ENCODE measurements at regions not wholly inside any gene's neighbourhood (a gene's known extent, or its start where the extent isn't known, plus 50 kb on each side); places are given as distances from the start of the nearest gene placed in this dataset.

- no peak overlapping the region for H3K27ac ChIP-seq (ENCODE audit: insufficient read depth, low read length)
- no peak overlapping the region for H2AFZ ChIP-seq (ENCODE audit: low read length)
- H3K79me2 ChIP-seq (ENCODE audit: control insufficient read depth, insufficient read depth, low read length): no peaks in the 10 kb centered on the region
- H4K20me1 ChIP-seq (ENCODE audit: control insufficient read depth, extremely low read depth, insufficient read depth, low read length): no peaks in the 10 kb centered on the region
- no peaks in the 10 kb centered on the region for H3K36me3 ChIP-seq (ENCODE audit: control insufficient read depth, insufficient read depth, low read length)
- H3K4me3 ChIP-seq (replicated peaks in 1 of 4; ENCODE audit: control extremely low read depth in 1 of 4, insufficient read depth in 1 of 4, low read depth in 3 of 4, low read length in 4 of 4): no peak overlapping the region
- TF ChIP-seq EZH2 (IDR thresholded peaks at IDR 0.05; ENCODE audit: low read length, missing control alignments): no peak
- no peak for TF ChIP-seq CTCF (conservative IDR thresholded peaks at IDR 0.05 in 1 of 2, IDR thresholded peaks at IDR 0.05 in 1 of 2; ENCODE audit: low read depth in 1 of 2, low read length in 2 of 2)
- no peaks in the 10 kb centered on the region for H3K4me1 ChIP-seq (ENCODE audit: control insufficient read depth, extremely low read depth, insufficient read depth, low read length)
- no peak for DNase-seq (ENCODE audit: low read depth in 2 of 2)
- H3K27me3 ChIP-seq (ENCODE audit: control insufficient read depth, insufficient read depth, low read length): peaks cover 18% of the 10 kb centered on the region
- H3K9ac ChIP-seq (ENCODE audit: insufficient read depth, low read length): no peak overlapping the region
- H3K9me3 ChIP-seq (ENCODE audit: control insufficient read depth, insufficient read depth, low read depth, low read length): no peaks in the 10 kb centered on the region
- no peak overlapping the region for H3K4me2 ChIP-seq (ENCODE audit: extremely low read depth, insufficient read depth, low read length)
Observed at GRCh38 chr2:120629241-120629895, 106.3 kb upstream of the GLI2 start.

GRCh38 chr2:120630031-120630701, 105.5 kb upstream of the GLI2 start:
- no peaks in the 10 kb centered on the region for H3K36me3 ChIP-seq (ENCODE audit: control insufficient read depth, insufficient read depth, low read length)
- no peak overlapping the region for H3K4me2 ChIP-seq (ENCODE audit: extremely low read depth, insufficient read depth, low read length)
- no peak overlapping the region for H3K27ac ChIP-seq (ENCODE audit: insufficient read depth, low read length)
- DNase-seq (ENCODE audit: low read depth in 2 of 2): no peak
- H3K9ac ChIP-seq (ENCODE audit: insufficient read depth, low read length): no peak overlapping the region
- H3K79me2 ChIP-seq (ENCODE audit: control insufficient read depth, insufficient read depth, low read length): no peaks in the 10 kb centered on the region
- H3K4me1 ChIP-seq (ENCODE audit: control insufficient read depth, extremely low read depth, insufficient read depth, low read length): no peaks in the 10 kb centered on the region
- peaks cover 21% of the 10 kb centered on the region for H3K27me3 ChIP-seq (ENCODE audit: control insufficient read depth, insufficient read depth, low read length)
- H3K4me3 ChIP-seq (replicated peaks in 1 of 4; ENCODE audit: control extremely low read depth in 1 of 4, insufficient read depth in 1 of 4, low read depth in 3 of 4, low read length in 4 of 4): no peak overlapping the region
- no peak overlapping the region for H2AFZ ChIP-seq (ENCODE audit: low read length)
- H3K9me3 ChIP-seq (ENCODE audit: control insufficient read depth, insufficient read depth, low read depth, low read length): no peaks in the 10 kb centered on the region
- no peak for TF ChIP-seq CTCF (conservative IDR thresholded peaks at IDR 0.05 in 1 of 2, IDR thresholded peaks at IDR 0.05 in 1 of 2; ENCODE audit: low read depth in 1 of 2, low read length in 2 of 2)
- no peak for TF ChIP-seq EZH2 (IDR thresholded peaks at IDR 0.05; ENCODE audit: low read length, missing control alignments)
- no peaks in the 10 kb centered on the region for H4K20me1 ChIP-seq (ENCODE audit: control insufficient read depth, extremely low read depth, insufficient read depth, low read length)

GRCh38 chr2:120631236-120631635, 104.4 kb upstream of the GLI2 start:
- H3K4me1 ChIP-seq (ENCODE audit: control insufficient read depth, extremely low read depth, insufficient read depth, low read length): no peaks in the 10 kb centered on the region
- H3K27me3 ChIP-seq (ENCODE audit: control insufficient read depth, insufficient read depth, low read length): peaks cover 21% of the 10 kb centered on the region
- no peak for DNase-seq (ENCODE audit: low read depth in 2 of 2)
- no peaks in the 10 kb centered on the region for H4K20me1 ChIP-seq (ENCODE audit: control insufficient read depth, extremely low read depth, insufficient read depth, low read length)
- H3K4me3 ChIP-seq (replicated peaks in 1 of 4; ENCODE audit: control extremely low read depth in 1 of 4, insufficient read depth in 1 of 4, low read depth in 3 of 4, low read length in 4 of 4): no peak overlapping the region
- H3K4me2 ChIP-seq (ENCODE audit: extremely low read depth, insufficient read depth, low read length): no peak overlapping the region
- H3K9ac ChIP-seq (ENCODE audit: insufficient read depth, low read length): no peak overlapping the region
- H2AFZ ChIP-seq (ENCODE audit: low read length): no peak overlapping the region
- TF ChIP-seq EZH2 (IDR thresholded peaks at IDR 0.05; ENCODE audit: low read length, missing control alignments): no peak
- no peak for TF ChIP-seq CTCF (conservative IDR thresholded peaks at IDR 0.05 in 1 of 2, IDR thresholded peaks at IDR 0.05 in 1 of 2; ENCODE audit: low read depth in 1 of 2, low read length in 2 of 2)
- H3K79me2 ChIP-seq (ENCODE audit: control insufficient read depth, insufficient read depth, low read length): no peaks in the 10 kb centered on the region
- no peak overlapping the region for H3K27ac ChIP-seq (ENCODE audit: insufficient read depth, low read length)
- H3K9me3 ChIP-seq (ENCODE audit: control insufficient read depth, insufficient read depth, low read depth, low read length): no peaks in the 10 kb centered on the region
- H3K36me3 ChIP-seq (ENCODE audit: control insufficient read depth, insufficient read depth, low read length): no peaks in the 10 kb centered on the region
